Keratinocyte (primary cell): ENCODE measurements at regions not wholly inside any gene's neighbourhood (a gene's known extent, or its start where the extent isn't known, plus 50 kb on each side); places are given as distances from the start of the nearest gene placed in this dataset.

ENCODE experiments used
- EZH2 ChIP-seq: IDR thresholded peaks from one replicate; pipeline ENCODE4 v1.6.1; 2012; ENCODE audit warnings: inconsistent platforms, mild to moderate bottlenecking, low read length, moderate library complexity
- TF ChIP-seq, protein P1 (sequence below), 3 experiments: IDR thresholded peaks in 1 of 3; conservative IDR thresholded peaks in 1 of 3; optimal IDR thresholded peaks in 1 of 3; 2 replicates in 2 of 3; 3 replicates in 1 of 3; pipeline versions ENCODE3 to v1.5.1; 2011; ENCODE audit warnings: low read length in 3 of 3, mild to moderate bottlenecking in 3 of 3, moderate library complexity in 2 of 3, control low read depth in 1 of 3, inconsistent platforms in 1 of 3; ENCODE audit not compliant: insufficient read depth in 2 of 3; ENCODE audit errors: extremely low read depth in 1 of 3

DNA sequence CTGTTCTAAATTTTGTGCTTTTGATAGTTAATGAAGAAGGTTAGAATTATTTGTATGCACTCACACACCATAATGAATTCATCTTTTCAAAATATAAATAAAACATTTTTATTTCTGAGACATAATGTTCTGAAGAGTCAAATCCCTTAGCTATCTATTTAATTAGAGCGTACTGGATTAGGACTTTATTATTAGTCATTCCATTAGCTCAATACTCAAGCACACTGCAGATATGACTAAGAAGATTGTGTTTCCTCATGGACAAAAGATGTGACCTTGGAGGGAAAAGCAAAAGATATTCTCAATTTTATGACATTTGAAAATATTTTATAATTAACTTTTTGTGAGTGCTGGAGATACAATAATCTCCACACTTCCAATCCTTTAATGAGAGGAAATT, 666.4 kb downstream of the CD109 start:
- TF ChIP-seq, protein P1, sequence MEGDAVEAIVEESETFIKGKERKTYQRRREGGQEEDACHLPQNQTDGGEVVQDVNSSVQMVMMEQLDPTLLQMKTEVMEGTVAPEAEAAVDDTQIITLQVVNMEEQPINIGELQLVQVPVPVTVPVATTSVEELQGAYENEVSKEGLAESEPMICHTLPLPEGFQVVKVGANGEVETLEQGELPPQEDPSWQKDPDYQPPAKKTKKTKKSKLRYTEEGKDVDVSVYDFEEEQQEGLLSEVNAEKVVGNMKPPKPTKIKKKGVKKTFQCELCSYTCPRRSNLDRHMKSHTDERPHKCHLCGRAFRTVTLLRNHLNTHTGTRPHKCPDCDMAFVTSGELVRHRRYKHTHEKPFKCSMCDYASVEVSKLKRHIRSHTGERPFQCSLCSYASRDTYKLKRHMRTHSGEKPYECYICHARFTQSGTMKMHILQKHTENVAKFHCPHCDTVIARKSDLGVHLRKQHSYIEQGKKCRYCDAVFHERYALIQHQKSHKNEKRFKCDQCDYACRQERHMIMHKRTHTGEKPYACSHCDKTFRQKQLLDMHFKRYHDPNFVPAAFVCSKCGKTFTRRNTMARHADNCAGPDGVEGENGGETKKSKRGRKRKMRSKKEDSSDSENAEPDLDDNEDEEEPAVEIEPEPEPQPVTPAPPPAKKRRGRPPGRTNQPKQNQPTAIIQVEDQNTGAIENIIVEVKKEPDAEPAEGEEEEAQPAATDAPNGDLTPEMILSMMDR (optimal IDR thresholded peaks at IDR 0.05 in 1 of 3, IDR thresholded peaks at IDR 0.05 in 1 of 3, conservative IDR thresholded peaks at IDR 0.05 in 1 of 3; ENCODE audit: extremely low read depth in 1 of 3, insufficient read depth in 2 of 3, low read length in 3 of 3): no peak
- no peak for TF ChIP-seq EZH2
